Loucy (cell line): ENCODE measurements at regions not wholly inside any gene's neighbourhood (a gene's known extent, or its start where the extent isn't known, plus 50 kb on each side); places are given as distances from the start of the nearest gene placed in this dataset.

Source experiments
- H2AFZ ChIP-seq: fragments of 200-600 bp; sonication (generic); 2 replicates; pipeline ENCODE4 v1.6.0; 2016; ENCODE audit warnings: antibody characterized with exemption, mild to moderate bottlenecking, low read length, moderate library complexity
- H3F3A ChIP-seq: fragments of 200-600 bp; 2 replicates; pipeline ENCODE4 v1.6.0; 2016; ENCODE audit warnings: antibody characterized with exemption, low read depth, mild to moderate bottlenecking
- H3K27me3 ChIP-seq: fragments of 200-600 bp; sonication (generic); 2 replicates; pipeline ENCODE4 v1.6.1; 2014; ENCODE audit warnings: low read length, mild to moderate bottlenecking; ENCODE audit not compliant: insufficient read depth, poor library complexity, severe bottlenecking
- H3K36me3 ChIP-seq: fragments of 200-600 bp; sonication (generic); 2 replicates; pipeline ENCODE4 v1.6.1; 2016; ENCODE audit warnings: low read length; ENCODE audit not compliant: insufficient read depth
- H3K4me1 ChIP-seq: fragments of 200-600 bp; sonication (generic); 2 replicates; pipeline ENCODE4 v1.5.1; 2014; ENCODE audit warnings: low read length, mild to moderate bottlenecking; ENCODE audit not compliant: insufficient read depth, poor library complexity, severe bottlenecking
- H3K4me2 ChIP-seq: fragments of 200-600 bp; sonication (generic); 2 replicates; pipeline ENCODE4 v1.6.0; 2014; ENCODE audit warnings: antibody characterized with exemption, low read length, low read depth, mild to moderate bottlenecking; ENCODE audit not compliant: poor library complexity, severe bottlenecking
- H3K4me3 ChIP-seq: fragments of 200-600 bp; sonication (generic); 2 replicates; pipeline ENCODE4 v1.5.1; 2014; ENCODE audit warnings: low read length, mild to moderate bottlenecking, mixed read lengths; ENCODE audit not compliant: poor library complexity, severe bottlenecking
- H3K79me2 ChIP-seq: fragments of 200-600 bp; sonication (generic); 2 replicates; pipeline ENCODE4 v1.6.1; 2014; ENCODE audit warnings: low read length; ENCODE audit not compliant: insufficient read depth
- H3K9ac ChIP-seq: fragments of 200-600 bp; sonication (generic); 2 replicates; pipeline ENCODE4 v1.6.0; 2014; ENCODE audit warnings: mild to moderate bottlenecking, low read depth, low read length, moderate library complexity; ENCODE audit not compliant: poor library complexity, severe bottlenecking
- H3K9me2 ChIP-seq: fragments of 200-600 bp; sonication (generic); replicated peaks from 2 replicates; pipeline ENCODE4 v1.6.1; 2016; ENCODE audit warnings: low read depth, low read length, mixed read lengths
- H3K9me3 ChIP-seq: fragments of 200-600 bp; sonication (generic); 2 replicates; pipeline ENCODE4 v1.6.1; 2014; ENCODE audit warnings: mild to moderate bottlenecking, antibody characterized with exemption, low read length, low read depth; ENCODE audit not compliant: insufficient read depth
- H4K20me1 ChIP-seq: fragments of 200-600 bp; sonication (generic); 2 replicates; pipeline ENCODE4 v1.6.0; 2014; ENCODE audit warnings: antibody characterized with exemption, low read length, mild to moderate bottlenecking; ENCODE audit not compliant: insufficient read depth, poor library complexity, severe bottlenecking
- CTCF ChIP-seq: fragments of 200-600 bp; sonication (generic); conservative IDR thresholded peaks from 2 replicates; pipeline ENCODE4 v1.5.1; 2014; ENCODE audit warnings: mild to moderate bottlenecking, antibody characterized with exemption, low read length
- EZH2phosphoT487 ChIP-seq: fragments of 200-600 bp; IDR thresholded peaks from 2 replicates; pipeline ENCODE4 v1.6.1; 2018; ENCODE audit warnings: antibody characterized with exemption, mild to moderate bottlenecking, moderate library complexity, borderline replicate concordance

DNA sequence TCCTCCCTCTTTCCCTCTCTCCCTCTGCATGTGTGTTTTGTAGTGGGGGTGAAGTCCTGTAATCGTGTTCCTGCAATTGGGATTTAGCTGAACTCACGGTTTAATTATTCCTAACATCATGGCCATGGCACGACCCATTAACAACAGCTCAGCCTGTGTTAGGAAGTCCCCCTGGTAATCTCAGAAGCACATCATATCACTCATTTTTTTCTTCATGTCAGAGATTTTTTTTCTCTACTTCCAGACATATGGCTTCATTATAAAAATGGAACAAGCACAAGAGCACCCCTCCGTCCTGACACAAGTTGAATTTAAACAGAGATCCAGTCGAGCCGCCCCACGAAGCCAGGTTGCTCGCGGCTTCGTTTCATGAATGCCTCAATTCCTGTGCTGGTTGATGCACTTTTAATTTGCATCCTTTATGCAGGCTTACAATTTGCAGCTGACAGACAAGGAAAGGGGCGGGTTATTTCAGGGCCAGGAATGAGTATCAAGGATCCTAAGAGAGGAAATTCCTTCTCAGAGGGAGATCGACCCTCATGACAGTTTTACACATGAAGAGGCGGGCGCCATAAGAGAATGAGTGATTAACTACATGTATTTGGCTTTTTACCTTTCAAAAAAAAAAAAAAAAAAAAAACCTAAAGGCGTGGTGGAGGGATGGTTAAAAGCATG lies 192.9 kb downstream of the MAF start:
- Histone ChIP-seq H3K9ac (no peak overlapping the region), H3K9me2 (no peaks in the 10 kb centered on the region), H2AFZ (no peak overlapping the region), H3K79me2 (no peaks in the 10 kb centered on the region), H3K4me2 (no peak overlapping the region), H3K36me3 (no peaks in the 10 kb centered on the region), H4K20me1 (no peaks in the 10 kb centered on the region), H3K4me3 (no peak overlapping the region), H3F3A (no peaks in the 10 kb centered on the region), H3K27me3 (no peaks in the 10 kb centered on the region), H3K4me1 (peaks cover 17% of the 10 kb centered on the region), H3K9me3 (no peaks in the 10 kb centered on the region)
- TF ChIP-seq CTCF, result no peak

GRCh38 chr16:79407005-79407404 lies 193.5 kb downstream of the MAF start:
- H3K4me3 ChIP-seq, result no peak overlapping the region
- no peak overlapping the region for H2AFZ ChIP-seq
- H3K79me2 ChIP-seq, result no peaks in the 10 kb centered on the region
- peaks cover 11% of the 10 kb centered on the region for H3K4me1 ChIP-seq
- TF ChIP-seq CTCF, result no peak
- no peak for TF ChIP-seq EZH2phosphoT487
- no peaks in the 10 kb centered on the region for H3K9me3 ChIP-seq
- H3K36me3 ChIP-seq, result no peaks in the 10 kb centered on the region
- H3K9ac ChIP-seq, result no peak overlapping the region
- H3K4me2 ChIP-seq, result no peak overlapping the region
- no peaks in the 10 kb centered on the region for H3K27me3 ChIP-seq
- H3F3A ChIP-seq, result no peaks in the 10 kb centered on the region
- no peaks in the 10 kb centered on the region for H4K20me1 ChIP-seq
- H3K9me2 ChIP-seq, result no peaks in the 10 kb centered on the region

DNA sequence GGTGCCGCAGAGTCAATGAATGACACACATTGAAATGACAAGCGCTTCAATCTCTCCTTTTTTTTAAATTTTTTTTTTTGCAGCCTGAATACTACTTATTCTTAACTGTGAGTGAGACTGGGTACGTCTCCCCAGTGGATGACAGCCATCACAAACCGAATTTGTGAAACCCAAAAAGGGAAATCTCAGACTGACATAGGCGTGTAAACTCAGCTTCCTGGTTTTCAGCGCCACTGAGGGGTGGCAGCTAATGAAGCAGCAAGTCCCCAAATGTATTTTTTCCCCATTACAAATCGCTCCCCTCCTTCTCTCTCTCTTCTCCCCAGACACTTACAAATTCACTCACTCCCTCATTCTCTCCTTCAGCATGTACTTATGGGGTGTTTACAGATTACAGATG lies 196.0 kb downstream of the MAF start:
- H3K4me1 ChIP-seq, result no peaks in the 10 kb centered on the region
- TF ChIP-seq EZH2phosphoT487 (no peak), CTCF (no peak)

More for the DNA sequence above, 196.0 kb downstream of the MAF start:
- Histone ChIP-seq H3K9ac (no peak overlapping the region), H3K36me3 (no peaks in the 10 kb centered on the region), H3K79me2 (no peaks in the 10 kb centered on the region), H3K27me3 (no peaks in the 10 kb centered on the region), H2AFZ (no peak overlapping the region), H3K9me3 (no peaks in the 10 kb centered on the region), H3F3A (no peaks in the 10 kb centered on the region), H3K4me2 (no peak overlapping the region), H4K20me1 (no peaks in the 10 kb centered on the region), H3K9me2 (no peaks in the 10 kb centered on the region), H3K4me3 (no peak overlapping the region)
